H1 (cell line): ENCODE measurements at regions not wholly inside any gene's neighbourhood (a gene's known extent, or its start where the extent isn't known, plus 50 kb on each side); places are given as distances from the start of the nearest gene placed in this dataset.
A peak's percentile ranks its signal among the peaks of the same experiment; 100 is the strongest.

ENCODE experiments used
- CTCF ChIA-PET: fragments of 300-600 bp; sonication (Branson Sonifier 250); formaldehyde crosslinking; loops from one replicate; lab custom pipeline; 2021; ENCODE audit not compliant: partially characterized antibody; lab: Charles Lee
- POLR2A ChIA-PET: fragments of 300-600 bp; sonication (Branson Sonifier 250); formaldehyde crosslinking; loops from one replicate; lab custom pipeline; 2021; ENCODE audit warnings: inconsistent platforms; ENCODE audit not compliant: partially characterized antibody; lab: Charles Lee
- DNase-seq, 2 experiments: peaks; one replicate each; pipeline versions ENCODE4 v3.0.0 to v3.0.0-alpha.2; 2010 to 2022; ENCODE audit warnings: low spot score in 2 of 2, low read depth in 1 of 2, mixed read lengths in 1 of 2
- FAIRE-seq: peaks from 2 replicates; lab custom pipeline; 2011; peaks lifted over from hg19 to GRCh38; lab: Jason Lieb, UNC
- H2AFZ ChIP-seq: 2 replicates; pipeline ENCODE4 v1.8.1; 2012; ENCODE audit warnings: low read length, inconsistent platforms
- H2AK5ac ChIP-seq: 2 replicates; pipeline ENCODE4 v1.6.1; 2013; ENCODE audit warnings: low read depth, low read length
- H2BK120ac ChIP-seq: replicated peaks from 2 replicates; pipeline ENCODE3; 2013; ENCODE audit warnings: low read depth, low read length, inconsistent platforms
- H2BK12ac ChIP-seq: 2 replicates; pipeline ENCODE4 v1.6.1; 2013; ENCODE audit warnings: low read depth, low read length
- H2BK15ac ChIP-seq: 2 replicates; pipeline ENCODE4 v1.6.1; 2013; ENCODE audit warnings: low read length
- H2BK20ac ChIP-seq: 2 replicates; pipeline ENCODE4 v1.6.1; 2013; ENCODE audit warnings: low read length
- H2BK5ac ChIP-seq: 2 replicates; pipeline ENCODE4 v1.6.1; 2013; ENCODE audit warnings: low read depth, low read length
- H3K14ac ChIP-seq: 2 replicates; pipeline ENCODE4 v1.6.1; 2013; ENCODE audit warnings: inconsistent platforms; ENCODE audit not compliant: insufficient read length
- H3K18ac ChIP-seq: 2 replicates; pipeline ENCODE4 v1.6.1; 2013; ENCODE audit warnings: low read length; ENCODE audit errors: extremely low read depth
- H3K23ac ChIP-seq: 2 replicates; pipeline ENCODE4 v1.6.1; 2013; ENCODE audit warnings: inconsistent platforms; ENCODE audit not compliant: insufficient read length
- H3K23me2 ChIP-seq: 2 replicates; pipeline ENCODE4 v1.6.1; 2013; ENCODE audit warnings: low read depth, low read length
- H3K27ac ChIP-seq: 2 replicates; pipeline ENCODE4 v1.6.1; 2011; ENCODE audit warnings: low read depth, low read length, inconsistent platforms
- H3K27me3 ChIP-seq, 4 experiments: replicated peaks in 1 of 4; 1 replicate in 1 of 4; 2 replicates in 3 of 4; pipeline versions ENCODE4 v1.6.1 to v1.8.1; 2011 to 2013; ENCODE audit warnings: low read length in 3 of 4, mild to moderate bottlenecking in 3 of 4, inconsistent platforms in 2 of 4, mixed read lengths in 2 of 4, moderate library complexity in 1 of 4; ENCODE audit not compliant: control insufficient read depth in 3 of 4, insufficient read depth in 3 of 4; ENCODE audit errors: extremely low read depth in 1 of 4
- H3K36me3 ChIP-seq, 4 experiments: 2 replicates each; pipeline versions ENCODE4 v1.6.1 to v1.8.1; 2011 to 2013; ENCODE audit warnings: mild to moderate bottlenecking in 4 of 4, low read length in 3 of 4, moderate library complexity in 2 of 4, control low read depth in 1 of 4, inconsistent platforms in 1 of 4; ENCODE audit not compliant: insufficient read depth in 4 of 4, control insufficient read depth in 2 of 4
- H3K4ac ChIP-seq: replicated peaks from 2 replicates; pipeline ENCODE3; 2013; ENCODE audit warnings: low read length, low read depth, mixed read lengths, inconsistent platforms; ENCODE audit not compliant: insufficient read length
- H3K4me1 ChIP-seq, 4 experiments: replicated peaks in 1 of 4; 1 replicate in 1 of 4; 2 replicates in 3 of 4; pipeline versions ENCODE4 v1.6.1 to v1.8.1; 2011 to 2013; ENCODE audit warnings: low read length in 3 of 4, inconsistent platforms in 2 of 4, mixed read lengths in 1 of 4; ENCODE audit not compliant: insufficient read depth in 4 of 4, control insufficient read depth in 3 of 4
- H3K4me2 ChIP-seq, 2 experiments: 2 replicates each; pipeline versions ENCODE4 v1.6.1 to v1.8.1; 2011 to 2013; ENCODE audit warnings: low read depth in 2 of 2, low read length in 2 of 2, control low read depth in 1 of 2, inconsistent platforms in 1 of 2, mild to moderate bottlenecking in 1 of 2; ENCODE audit not compliant: insufficient read depth in 1 of 2
- H3K4me3 ChIP-seq, 4 experiments: fragments of 200-600, 300-600 bp in 1 of 4; sonication (generic), shearing (Covaris generic), sonication (Bioruptor Twin) in 1 of 4; 2 replicates each; pipeline versions ENCODE4 v1.5.1 to v1.8.1; 2011 to 2016; ENCODE audit warnings: low read length in 4 of 4, low read depth in 3 of 4, control low read depth in 2 of 4, inconsistent platforms in 2 of 4, mild to moderate bottlenecking in 2 of 4, mixed read lengths in 1 of 4, moderate library complexity in 1 of 4; ENCODE audit not compliant: insufficient read depth in 2 of 4; ENCODE audit errors: extremely low read depth in 1 of 4
- H3K56ac ChIP-seq: replicated peaks from 2 replicates; pipeline ENCODE3; 2013; ENCODE audit warnings: low read depth, mild to moderate bottlenecking, mixed read lengths, low read length, inconsistent platforms; ENCODE audit not compliant: insufficient read length
- H3K79me1 ChIP-seq: 2 replicates; pipeline ENCODE4 v1.6.1; 2013; ENCODE audit warnings: low read depth, low read length, control low read depth
- H3K79me2 ChIP-seq, 2 experiments: 2 replicates each; pipeline versions ENCODE4 v1.6.1 to v1.8.1; 2012 to 2013; ENCODE audit warnings: low read length in 2 of 2, mild to moderate bottlenecking in 2 of 2, inconsistent platforms in 1 of 2; ENCODE audit not compliant: insufficient read depth in 2 of 2, control insufficient read depth in 1 of 2
- H3K9ac ChIP-seq, 4 experiments: replicated peaks in 1 of 4; 1 replicate in 1 of 4; 2 replicates in 3 of 4; pipeline versions ENCODE4 v1.6.1 to v1.8.1; 2011 to 2013; ENCODE audit warnings: low read depth in 3 of 4, low read length in 3 of 4, control low read depth in 2 of 4, mild to moderate bottlenecking in 2 of 4, moderate library complexity in 2 of 4, inconsistent platforms in 1 of 4; ENCODE audit errors: extremely low read depth in 1 of 4
- H3K9me3 ChIP-seq, 2 experiments: 2 replicates each; pipeline versions ENCODE4 v1.6.1 to v1.8.1; 2012 to 2013; ENCODE audit warnings: mild to moderate bottlenecking in 2 of 2, moderate library complexity in 2 of 2, control low read depth in 1 of 2, inconsistent platforms in 1 of 2, low read depth in 1 of 2, low read length in 1 of 2, mixed read lengths in 1 of 2; ENCODE audit not compliant: insufficient read depth in 2 of 2
- H4K20me1 ChIP-seq, 2 experiments: replicated peaks in 1 of 2; 2 replicates each; pipeline versions ENCODE3 to v1.8.1; 2011 to 2013; ENCODE audit warnings: inconsistent platforms in 2 of 2, low read length in 2 of 2, mild to moderate bottlenecking in 1 of 2; ENCODE audit not compliant: insufficient read depth in 2 of 2, control insufficient read depth in 1 of 2
- H4K5ac ChIP-seq: 2 replicates; pipeline ENCODE4 v1.6.1; 2013; ENCODE audit warnings: low read length, low read depth, mixed read lengths, inconsistent platforms; ENCODE audit not compliant: insufficient read length
- H4K8ac ChIP-seq: 2 replicates; pipeline ENCODE4 v1.8.0; 2013; ENCODE audit warnings: mild to moderate bottlenecking, moderate library complexity, low read length, inconsistent platforms; ENCODE audit not compliant: insufficient read depth; ENCODE audit errors: extremely low read depth
- H4K91ac ChIP-seq: replicated peaks from 2 replicates; pipeline ENCODE3; 2013; ENCODE audit warnings: low read length, mixed read lengths, inconsistent platforms; ENCODE audit not compliant: insufficient read length
- CBX5 ChIP-seq: fragments of 300-800, 300-1000 bp; sonication (generic); IDR thresholded peaks from 2 replicates; pipeline ENCODE4 v1.7.1; 2016; ENCODE audit warnings: antibody characterized with exemption, low read length, low read depth
- HDAC2 ChIP-seq, 2 experiments: fragments of 300-600 bp in 1 of 2; sonication (generic) in 1 of 2; IDR thresholded peaks; 2 replicates each; pipeline ENCODE4 v1.6.1; 2011 to 2012; ENCODE audit warnings: low read depth in 2 of 2, low read length in 2 of 2, mild to moderate bottlenecking in 2 of 2, moderate library complexity in 2 of 2, borderline replicate concordance in 1 of 2, inconsistent platforms in 1 of 2
- NANOG ChIP-seq: IDR thresholded peaks from 2 replicates; pipeline ENCODE4 v1.6.1; 2011; ENCODE audit warnings: low read length, low read depth, mild to moderate bottlenecking, inconsistent platforms; ENCODE audit not compliant: insufficient read depth, poor library complexity, severe bottlenecking
- RFX5 ChIP-seq: IDR thresholded peaks from 2 replicates; pipeline ENCODE4 v1.6.1; 2011; ENCODE audit warnings: low read depth, low read length, improper control_type of control experiment, borderline replicate concordance
- RXRA ChIP-seq: IDR thresholded peaks from 2 replicates; pipeline ENCODE4 v1.6.1; 2011; ENCODE audit warnings: low read depth, mild to moderate bottlenecking, low read length, moderate library complexity; ENCODE audit not compliant: insufficient read depth
- WGBS, 2 experiments: shearing (Covaris generic) in 1 of 2; methylation state at CpG; one replicate each; pipeline versions ENCODE4 v1.1.6 to v1.1.7; 2013 to 2015; ENCODE audit warnings: low lambda C conversion rate in 2 of 2, mixed read lengths in 2 of 2, inconsistent platforms in 1 of 2, low coverage in 1 of 2, missing lambda C conversion rate in 1 of 2; ENCODE audit not compliant: insufficient replicate concordance in 2 of 2, insufficient coverage in 1 of 2, insufficient read length in 1 of 2; ENCODE audit errors: extremely low coverage in 1 of 2, missing lambda C conversion rate in 1 of 2; 5-methylcytosine and 5-hydroxymethylcytosine counted together
- TF ChIP-seq, protein P1 (sequence below): IDR thresholded peaks from 2 replicates; pipeline ENCODE4 v1.6.1; 2012; ENCODE audit warnings: inconsistent platforms

DNA sequence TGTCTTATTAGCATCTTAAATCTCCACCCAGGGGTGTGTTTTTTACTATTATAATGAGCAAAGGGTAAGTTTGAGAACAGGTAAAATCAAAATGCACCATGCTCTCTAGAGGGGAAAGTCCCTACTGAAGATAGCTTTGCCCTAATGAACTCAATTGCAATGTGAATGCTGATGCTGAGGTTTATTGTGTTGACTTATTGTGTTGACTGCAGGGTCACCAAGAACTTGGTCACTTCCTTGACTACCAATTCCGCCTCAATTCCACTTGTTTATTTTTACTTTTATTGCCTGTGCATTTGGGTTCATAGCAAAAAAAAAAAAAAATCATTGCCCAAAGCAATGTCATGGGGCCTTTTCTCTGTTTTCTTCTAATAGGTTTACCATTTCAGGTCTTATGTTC, 67.7 kb upstream of the SRD5A3 start:
- Histone ChIP-seq H4K8ac (no peak overlapping the region), H2AK5ac (no peak overlapping the region), H3K9me3 (peaks cover 0 to 2% of the 10 kb centered on the region in 2 experiments; a peak in 1 of 4 replicates), H3K14ac (no peak overlapping the region), H3K4me2 (no peak overlapping the region), H3K9ac (no peak overlapping the region), H3K4me1 (peaks cover 0 to 19% (median 5%) of the 10 kb centered on the region in 4 experiments; a peak in 4 of 7 replicates), H3K18ac (no peak overlapping the region), H4K20me1 (no peaks in the 10 kb centered on the region), H3K27ac (no peak overlapping the region), H2AFZ (no peak overlapping the region), H4K91ac (no peak overlapping the region), H3K4ac (no peak overlapping the region), H2BK15ac (no peak overlapping the region), H3K36me3 (no peaks in the 10 kb centered on the region), H3K23me2 (no peaks in the 10 kb centered on the region), H2BK12ac (peak overlapping the region; percentile 82; the same call in 1 of the 2 replicates), H2BK20ac (peak overlapping the region; percentile 80), H2BK120ac (peak overlapping the region; percentile 100), H3K79me1 (no peaks in the 10 kb centered on the region), H4K5ac (no peak overlapping the region), H3K23ac (no peak overlapping the region), H3K56ac (no peak overlapping the region), H3K79me2 (no peaks in the 10 kb centered on the region), H3K27me3 (no peaks in the 10 kb centered on the region), H3K4me3 (no peak overlapping the region), H2BK5ac (peak overlapping the region; percentile 93; the same call in 1 of the 2 replicates)
- POLR2A ChIA-PET: no interaction called here
- CTCF ChIA-PET: no interaction called here
- FAIRE-seq (no peak), DNase-seq (no peak)
- 93% methylated on average over 1 of the region's 1 CpG; no CpG with 5 or more reads in 1 of the 2 experiments for WGBS, 2 experiments
- TF ChIP-seq, protein P1, sequence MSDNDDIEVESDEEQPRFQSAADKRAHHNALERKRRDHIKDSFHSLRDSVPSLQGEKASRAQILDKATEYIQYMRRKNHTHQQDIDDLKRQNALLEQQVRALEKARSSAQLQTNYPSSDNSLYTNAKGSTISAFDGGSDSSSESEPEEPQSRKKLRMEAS: no peak
- TF ChIP-seq RFX5: no peak
- no peak for TF ChIP-seq RXRA
- TF ChIP-seq HDAC2 (IDR thresholded peaks at IDR 0.05; ENCODE audit: borderline replicate concordance in 1 of 2, low read depth in 2 of 2, low read length in 2 of 2): no peak
- no peak for TF ChIP-seq NANOG
- TF ChIP-seq CBX5: no peak
